ENCODE measurements at regions not wholly inside any gene's neighbourhood (a gene's known extent, or its start where the extent isn't known, plus 50 kb on each side); places are given as distances from the start of the nearest gene placed in this dataset.

DNA sequence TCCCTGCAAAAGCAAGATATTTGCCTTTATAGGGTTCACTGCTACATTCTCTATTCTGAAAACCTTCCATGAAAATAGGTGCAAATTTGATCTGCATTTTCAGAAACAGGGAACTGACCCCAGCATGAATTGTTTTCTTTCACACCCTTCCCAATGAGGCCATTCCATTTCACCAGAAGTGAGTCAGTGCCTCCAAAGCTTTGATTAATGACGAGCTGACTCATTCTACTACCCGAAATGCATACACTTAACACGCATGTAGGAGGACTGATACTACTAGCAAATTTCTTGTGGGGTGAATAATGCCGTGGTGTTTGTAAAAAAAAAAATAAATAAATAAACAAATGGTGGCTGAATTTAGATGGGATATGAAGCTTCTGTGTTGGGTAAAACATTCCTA is 146.9 kb upstream of the FGF13 start (continued):
- TF ChIP-seq, protein P1, sequence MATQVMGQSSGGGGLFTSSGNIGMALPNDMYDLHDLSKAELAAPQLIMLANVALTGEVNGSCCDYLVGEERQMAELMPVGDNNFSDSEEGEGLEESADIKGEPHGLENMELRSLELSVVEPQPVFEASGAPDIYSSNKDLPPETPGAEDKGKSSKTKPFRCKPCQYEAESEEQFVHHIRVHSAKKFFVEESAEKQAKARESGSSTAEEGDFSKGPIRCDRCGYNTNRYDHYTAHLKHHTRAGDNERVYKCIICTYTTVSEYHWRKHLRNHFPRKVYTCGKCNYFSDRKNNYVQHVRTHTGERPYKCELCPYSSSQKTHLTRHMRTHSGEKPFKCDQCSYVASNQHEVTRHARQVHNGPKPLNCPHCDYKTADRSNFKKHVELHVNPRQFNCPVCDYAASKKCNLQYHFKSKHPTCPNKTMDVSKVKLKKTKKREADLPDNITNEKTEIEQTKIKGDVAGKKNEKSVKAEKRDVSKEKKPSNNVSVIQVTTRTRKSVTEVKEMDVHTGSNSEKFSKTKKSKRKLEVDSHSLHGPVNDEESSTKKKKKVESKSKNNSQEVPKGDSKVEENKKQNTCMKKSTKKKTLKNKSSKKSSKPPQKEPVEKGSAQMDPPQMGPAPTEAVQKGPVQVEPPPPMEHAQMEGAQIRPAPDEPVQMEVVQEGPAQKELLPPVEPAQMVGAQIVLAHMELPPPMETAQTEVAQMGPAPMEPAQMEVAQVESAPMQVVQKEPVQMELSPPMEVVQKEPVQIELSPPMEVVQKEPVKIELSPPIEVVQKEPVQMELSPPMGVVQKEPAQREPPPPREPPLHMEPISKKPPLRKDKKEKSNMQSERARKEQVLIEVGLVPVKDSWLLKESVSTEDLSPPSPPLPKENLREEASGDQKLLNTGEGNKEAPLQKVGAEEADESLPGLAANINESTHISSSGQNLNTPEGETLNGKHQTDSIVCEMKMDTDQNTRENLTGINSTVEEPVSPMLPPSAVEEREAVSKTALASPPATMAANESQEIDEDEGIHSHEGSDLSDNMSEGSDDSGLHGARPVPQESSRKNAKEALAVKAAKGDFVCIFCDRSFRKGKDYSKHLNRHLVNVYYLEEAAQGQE (IDR thresholded peaks at IDR 0.05; ENCODE audit: unreplicated experiment) = no peak
- TF ChIP-seq POLR2AphosphoS5 (IDR thresholded peaks at IDR 0.05; ENCODE audit: low read depth) = no peak
- no peak for TF ChIP-seq JUNB (IDR thresholded peaks at IDR 0.05; ENCODE audit: unreplicated experiment)
- TF ChIP-seq, protein P2, sequence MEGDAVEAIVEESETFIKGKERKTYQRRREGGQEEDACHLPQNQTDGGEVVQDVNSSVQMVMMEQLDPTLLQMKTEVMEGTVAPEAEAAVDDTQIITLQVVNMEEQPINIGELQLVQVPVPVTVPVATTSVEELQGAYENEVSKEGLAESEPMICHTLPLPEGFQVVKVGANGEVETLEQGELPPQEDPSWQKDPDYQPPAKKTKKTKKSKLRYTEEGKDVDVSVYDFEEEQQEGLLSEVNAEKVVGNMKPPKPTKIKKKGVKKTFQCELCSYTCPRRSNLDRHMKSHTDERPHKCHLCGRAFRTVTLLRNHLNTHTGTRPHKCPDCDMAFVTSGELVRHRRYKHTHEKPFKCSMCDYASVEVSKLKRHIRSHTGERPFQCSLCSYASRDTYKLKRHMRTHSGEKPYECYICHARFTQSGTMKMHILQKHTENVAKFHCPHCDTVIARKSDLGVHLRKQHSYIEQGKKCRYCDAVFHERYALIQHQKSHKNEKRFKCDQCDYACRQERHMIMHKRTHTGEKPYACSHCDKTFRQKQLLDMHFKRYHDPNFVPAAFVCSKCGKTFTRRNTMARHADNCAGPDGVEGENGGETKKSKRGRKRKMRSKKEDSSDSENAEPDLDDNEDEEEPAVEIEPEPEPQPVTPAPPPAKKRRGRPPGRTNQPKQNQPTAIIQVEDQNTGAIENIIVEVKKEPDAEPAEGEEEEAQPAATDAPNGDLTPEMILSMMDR (conservative IDR thresholded peaks at IDR 0.05; ENCODE audit: low read depth in 2 of 2) = no peak
- no peak for TF ChIP-seq NANOG (IDR thresholded peaks at IDR 0.05; ENCODE audit: borderline replicate concordance)
- no peak for TF ChIP-seq STAT1 (IDR thresholded peaks at IDR 0.05; ENCODE audit: unreplicated experiment)
- no peak for TF ChIP-seq EZH2 (IDR thresholded peaks at IDR 0.05; ENCODE audit: low read depth, unreplicated experiment)

DNA sequence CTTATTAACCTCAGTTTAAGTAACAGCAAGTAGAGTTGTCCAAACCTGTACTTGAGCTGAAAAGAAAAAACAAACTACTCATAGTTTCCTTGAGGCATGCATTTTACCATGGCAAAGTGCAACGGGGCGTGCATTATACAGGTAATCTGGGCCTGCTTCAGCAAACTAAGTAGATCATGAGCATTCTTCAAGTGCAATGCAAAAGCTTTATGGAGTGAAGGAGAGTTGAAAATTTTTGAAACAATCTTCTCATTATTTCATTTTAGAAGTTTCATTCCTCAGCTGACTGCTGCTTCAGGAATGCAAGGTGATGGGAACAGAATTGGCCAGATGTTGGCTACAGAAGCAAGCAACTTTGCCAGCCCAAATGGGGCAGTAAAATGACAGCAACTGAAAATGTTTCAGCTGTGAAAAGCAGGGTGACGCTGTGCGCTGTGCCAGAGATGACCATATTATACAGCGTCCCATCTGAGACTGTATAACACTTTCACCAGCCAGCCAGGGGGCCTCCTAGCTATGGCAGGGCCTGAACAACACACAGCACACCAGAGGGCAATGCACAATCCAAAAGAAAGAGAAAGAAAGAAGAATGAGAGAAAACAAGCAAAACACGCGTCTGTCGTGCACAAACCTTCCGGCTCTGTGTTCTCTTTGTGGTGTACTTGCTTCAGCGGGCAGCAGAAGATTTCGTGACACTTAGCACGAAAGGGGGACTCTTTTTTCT is 145.5 kb upstream of the FGF13 start:
- Histone ChIP-seq H4K20me1 (replicated peaks; ENCODE audit: insufficient read depth) (no peaks in the 10 kb centered on the region), H3K27me3 (ENCODE audit: insufficient read depth) (no peaks in the 10 kb centered on the region), H2AFZ (no peak overlapping the region), H3K4me3 (no peak overlapping the region), H3F3A (replicated peaks; ENCODE audit: low read depth) (no peaks in the 10 kb centered on the region), H3K9me2 (ENCODE audit: insufficient read depth) (no peaks in the 10 kb centered on the region), H3K4me1 (ENCODE audit: insufficient read depth) (no peaks in the 10 kb centered on the region), H3K4me2 (no peak overlapping the region), H3K36me3 (ENCODE audit: insufficient read depth) (no peaks in the 10 kb centered on the region), H3K79me2 (replicated peaks; ENCODE audit: insufficient read depth) (no peaks in the 10 kb centered on the region), H3K27ac (ENCODE audit: low read depth) (no peak overlapping the region)
- Mint-ChIP-seq H3K9me3 (no peaks in the 10 kb centered on the region), H3K4me3 (no peak overlapping the region), H3K27ac (no peak overlapping the region), H3K27me3 (ENCODE audit: insufficient read depth, low read depth, poor library complexity) (no peaks in the 10 kb centered on the region), H3K36me3 (ENCODE audit: low read depth) (no peaks in the 10 kb centered on the region), H3K4me1 (peaks cover 4% of the 10 kb centered on the region; the same call in 1 of the 3 replicates)
- ATAC-seq = no peak
- no peak for DNase-seq (ENCODE audit: low spot score)
- TF ChIP-seq, protein P3, sequence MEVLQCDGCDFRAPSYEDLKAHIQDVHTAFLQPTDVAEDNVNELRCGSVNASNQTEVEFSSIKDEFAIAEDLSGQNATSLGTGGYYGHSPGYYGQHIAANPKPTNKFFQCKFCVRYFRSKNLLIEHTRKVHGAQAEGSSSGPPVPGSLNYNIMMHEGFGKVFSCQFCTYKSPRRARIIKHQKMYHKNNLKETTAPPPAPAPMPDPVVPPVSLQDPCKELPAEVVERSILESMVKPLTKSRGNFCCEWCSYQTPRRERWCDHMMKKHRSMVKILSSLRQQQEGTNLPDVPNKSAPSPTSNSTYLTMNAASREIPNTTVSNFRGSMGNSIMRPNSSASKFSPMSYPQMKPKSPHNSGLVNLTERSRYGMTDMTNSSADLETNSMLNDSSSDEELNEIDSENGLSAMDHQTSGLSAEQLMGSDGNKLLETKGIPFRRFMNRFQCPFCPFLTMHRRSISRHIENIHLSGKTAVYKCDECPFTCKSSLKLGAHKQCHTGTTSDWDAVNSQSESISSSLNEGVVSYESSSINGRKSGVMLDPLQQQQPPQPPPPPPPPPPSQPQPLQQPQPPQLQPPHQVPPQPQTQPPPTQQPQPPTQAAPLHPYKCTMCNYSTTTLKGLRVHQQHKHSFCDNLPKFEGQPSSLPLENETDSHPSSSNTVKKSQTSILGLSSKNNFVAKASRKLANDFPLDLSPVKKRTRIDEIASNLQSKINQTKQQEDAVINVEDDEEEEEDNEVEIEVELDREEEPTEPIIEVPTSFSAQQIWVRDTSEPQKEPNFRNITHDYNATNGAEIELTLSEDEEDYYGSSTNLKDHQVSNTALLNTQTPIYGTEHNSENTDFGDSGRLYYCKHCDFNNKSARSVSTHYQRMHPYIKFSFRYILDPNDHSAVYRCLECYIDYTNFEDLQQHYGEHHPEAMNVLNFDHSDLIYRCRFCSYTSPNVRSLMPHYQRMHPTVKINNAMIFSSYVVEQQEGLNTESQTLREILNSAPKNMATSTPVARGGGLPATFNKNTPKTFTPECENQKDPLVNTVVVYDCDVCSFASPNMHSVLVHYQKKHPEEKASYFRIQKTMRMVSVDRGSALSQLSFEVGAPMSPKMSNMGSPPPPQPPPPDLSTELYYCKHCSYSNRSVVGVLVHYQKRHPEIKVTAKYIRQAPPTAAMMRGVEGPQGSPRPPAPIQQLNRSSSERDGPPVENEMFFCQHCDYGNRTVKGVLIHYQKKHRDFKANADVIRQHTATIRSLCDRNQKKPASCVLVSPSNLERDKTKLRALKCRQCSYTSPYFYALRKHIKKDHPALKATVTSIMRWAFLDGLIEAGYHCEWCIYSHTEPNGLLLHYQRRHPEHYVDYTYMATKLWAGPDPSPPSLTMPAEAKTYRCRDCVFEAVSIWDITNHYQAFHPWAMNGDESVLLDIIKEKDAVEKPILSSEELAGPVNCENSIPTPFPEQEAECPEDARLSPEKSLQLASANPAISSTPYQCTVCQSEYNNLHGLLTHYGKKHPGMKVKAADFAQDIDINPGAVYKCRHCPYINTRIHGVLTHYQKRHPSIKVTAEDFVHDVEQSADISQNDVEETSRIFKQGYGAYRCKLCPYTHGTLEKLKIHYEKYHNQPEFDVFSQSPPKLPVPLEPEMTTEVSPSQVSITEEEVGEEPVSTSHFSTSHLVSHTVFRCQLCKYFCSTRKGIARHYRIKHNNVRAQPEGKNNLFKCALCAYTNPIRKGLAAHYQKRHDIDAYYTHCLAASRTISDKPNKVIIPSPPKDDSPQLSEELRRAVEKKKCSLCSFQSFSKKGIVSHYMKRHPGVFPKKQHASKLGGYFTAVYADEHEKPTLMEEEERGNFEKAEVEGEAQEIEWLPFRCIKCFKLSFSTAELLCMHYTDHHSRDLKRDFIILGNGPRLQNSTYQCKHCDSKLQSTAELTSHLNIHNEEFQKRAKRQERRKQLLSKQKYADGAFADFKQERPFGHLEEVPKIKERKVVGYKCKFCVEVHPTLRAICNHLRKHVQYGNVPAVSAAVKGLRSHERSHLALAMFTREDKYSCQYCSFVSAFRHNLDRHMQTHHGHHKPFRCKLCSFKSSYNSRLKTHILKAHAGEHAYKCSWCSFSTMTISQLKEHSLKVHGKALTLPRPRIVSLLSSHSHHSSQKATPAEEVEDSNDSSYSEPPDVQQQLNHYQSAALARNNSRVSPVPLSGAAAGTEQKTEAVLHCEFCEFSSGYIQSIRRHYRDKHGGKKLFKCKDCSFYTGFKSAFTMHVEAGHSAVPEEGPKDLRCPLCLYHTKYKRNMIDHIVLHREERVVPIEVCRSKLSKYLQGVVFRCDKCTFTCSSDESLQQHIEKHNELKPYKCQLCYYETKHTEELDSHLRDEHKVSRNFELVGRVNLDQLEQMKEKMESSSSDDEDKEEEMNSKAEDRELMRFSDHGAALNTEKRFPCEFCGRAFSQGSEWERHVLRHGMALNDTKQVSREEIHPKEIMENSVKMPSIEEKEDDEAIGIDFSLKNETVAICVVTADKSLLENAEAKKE (CRISPR knock-in tag; IDR thresholded peaks at IDR 0.05) = no peak
